ENCODE measurements at regions not wholly inside any gene's neighbourhood (a gene's known extent, or its start where the extent isn't known, plus 50 kb on each side); places are given as distances from the start of the nearest gene placed in this dataset.

- TF ChIP-seq FOXM1 (IDR thresholded peaks at IDR 0.05; ENCODE audit: borderline replicate concordance), result no peak
- TF ChIP-seq, protein P1, sequence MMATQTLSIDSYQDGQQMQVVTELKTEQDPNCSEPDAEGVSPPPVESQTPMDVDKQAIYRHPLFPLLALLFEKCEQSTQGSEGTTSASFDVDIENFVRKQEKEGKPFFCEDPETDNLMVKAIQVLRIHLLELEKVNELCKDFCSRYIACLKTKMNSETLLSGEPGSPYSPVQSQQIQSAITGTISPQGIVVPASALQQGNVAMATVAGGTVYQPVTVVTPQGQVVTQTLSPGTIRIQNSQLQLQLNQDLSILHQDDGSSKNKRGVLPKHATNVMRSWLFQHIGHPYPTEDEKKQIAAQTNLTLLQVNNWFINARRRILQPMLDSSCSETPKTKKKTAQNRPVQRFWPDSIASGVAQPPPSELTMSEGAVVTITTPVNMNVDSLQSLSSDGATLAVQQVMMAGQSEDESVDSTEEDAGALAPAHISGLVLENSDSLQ (IDR thresholded peaks at IDR 0.05), result no peak
- TF ChIP-seq SUZ12 (IDR thresholded peaks at IDR 0.05), result no peak
- no peak for TF ChIP-seq FOXA1 (IDR thresholded peaks at IDR 0.05)
- TF ChIP-seq SP1 (IDR thresholded peaks at IDR 0.05), result no peak
- no peak for TF ChIP-seq FOXK2 (IDR thresholded peaks at IDR 0.05)
- no peak for TF ChIP-seq ELF4 (IDR thresholded peaks at IDR 0.05)
Observed at GRCh38 chr3:105140899-105141367, 225.8 kb upstream of the ALCAM start.

All from HEK293T (cell line).